Heart left ventricle (tissue), 13 donors: ENCODE measurements at regions not wholly inside any gene's neighbourhood (a gene's known extent, or its start where the extent isn't known, plus 50 kb on each side); places are given as distances from the start of the nearest gene placed in this dataset.

Experiments
- POLR2A ChIP-seq, 2 donors: fragments of 450-650 bp; IDR thresholded peaks; one replicate each; pipeline ENCODE4 v1.6.1; 2017; ENCODE audit warnings: antibody characterized with exemption in 2 of 2, mild to moderate bottlenecking in 2 of 2, moderate library complexity in 2 of 2
- TF ChIP-seq, protein P1 (sequence below), 12 donors: fragments of 200-600 bp; sonication (generic) in 4 of 12; IDR thresholded peaks; one replicate each; pipeline versions ENCODE4 v1.5.0 to v1.8.0; 2018 to 2022; ENCODE audit warnings: antibody characterized with exemption in 12 of 12, mild to moderate bottlenecking in 5 of 12
- donor health status: ischemic (EF 13 %, LVEDD 7.1; RV severe dilation, severe dysfunction).
- donor health status: DM: no; HTN: yes; CAD: no.
- donor health status: DM: no; HTN: no; CAD: no.
- donor health status: ischemic (EF 25% LVEDD 6.9; RV normal size, moderate dysfunction).
- donor health status: ischemic (EF 25% LVEDD 5.7; RV mildly dilated, moderate dysfunction).
- donor health status: ischemic (EF 35%, LVEDD 5.7; RV mildly dilated, moderate dysfunction).
- donor health status: nonischemic (EF 11% LVEDD 7.7; RV severe dilation, severe dysfunction).
- donor health status: DM: yes; HTN: yes; CAD: no.
- donor health status: PGD.
- donor health status: ischemic (EF 29% LVEDD 5.4; RV normal size, mild dysfunction).
- donor health status: nonischemic (EF 23%, LVEDD 6.1; RV moderate dilation, normal function).

DNA sequence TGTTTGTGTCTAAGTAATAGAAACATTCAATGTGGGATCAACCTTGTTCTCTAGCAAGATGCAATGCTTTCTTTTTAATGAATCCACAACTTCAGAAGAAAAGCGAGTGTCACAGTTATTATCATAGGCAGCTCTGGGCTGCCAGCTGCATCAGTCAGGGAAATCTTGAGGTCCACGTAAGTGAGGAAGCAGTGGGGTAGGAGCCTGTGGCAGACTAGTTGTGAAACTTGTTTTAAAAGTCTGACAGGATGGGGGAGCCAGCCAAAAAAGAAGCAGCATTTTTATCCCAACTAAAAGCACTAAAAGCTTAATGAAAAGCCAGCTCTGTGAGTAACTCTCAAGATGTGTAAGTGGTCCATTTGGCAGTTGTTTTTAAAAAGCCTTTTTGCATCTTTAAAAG is 113.1 kb downstream of the ZNF326 start:
- TF ChIP-seq POLR2A (IDR thresholded peaks at IDR 0.05) = no peak
- TF ChIP-seq, protein P1, sequence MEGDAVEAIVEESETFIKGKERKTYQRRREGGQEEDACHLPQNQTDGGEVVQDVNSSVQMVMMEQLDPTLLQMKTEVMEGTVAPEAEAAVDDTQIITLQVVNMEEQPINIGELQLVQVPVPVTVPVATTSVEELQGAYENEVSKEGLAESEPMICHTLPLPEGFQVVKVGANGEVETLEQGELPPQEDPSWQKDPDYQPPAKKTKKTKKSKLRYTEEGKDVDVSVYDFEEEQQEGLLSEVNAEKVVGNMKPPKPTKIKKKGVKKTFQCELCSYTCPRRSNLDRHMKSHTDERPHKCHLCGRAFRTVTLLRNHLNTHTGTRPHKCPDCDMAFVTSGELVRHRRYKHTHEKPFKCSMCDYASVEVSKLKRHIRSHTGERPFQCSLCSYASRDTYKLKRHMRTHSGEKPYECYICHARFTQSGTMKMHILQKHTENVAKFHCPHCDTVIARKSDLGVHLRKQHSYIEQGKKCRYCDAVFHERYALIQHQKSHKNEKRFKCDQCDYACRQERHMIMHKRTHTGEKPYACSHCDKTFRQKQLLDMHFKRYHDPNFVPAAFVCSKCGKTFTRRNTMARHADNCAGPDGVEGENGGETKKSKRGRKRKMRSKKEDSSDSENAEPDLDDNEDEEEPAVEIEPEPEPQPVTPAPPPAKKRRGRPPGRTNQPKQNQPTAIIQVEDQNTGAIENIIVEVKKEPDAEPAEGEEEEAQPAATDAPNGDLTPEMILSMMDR (IDR thresholded peaks at IDR 0.05) = no peak
